CD4-positive, alpha-beta memory T cell (primary cell): ENCODE measurements at regions not wholly inside any gene's neighbourhood (a gene's known extent, or its start where the extent isn't known, plus 50 kb on each side); places are given as distances from the start of the nearest gene placed in this dataset.

Source experiments
- CTCF ChIA-PET: fragments of 350-600 bp; sonication (Branson Sonifier 250); formaldehyde crosslinking; loops from one replicate; lab custom pipeline; 2021; ENCODE audit warnings: inconsistent platforms; ENCODE audit not compliant: partially characterized antibody; lab: Charles Lee
- POLR2A ChIA-PET: fragments of 350-600 bp; sonication (Branson Sonifier 250); formaldehyde crosslinking; loops from one replicate; lab custom pipeline; 2021; ENCODE audit not compliant: partially characterized antibody; lab: Charles Lee
- DNase-seq, 5 donors: peaks; one replicate each; pipeline versions ENCODE4 v3.0.0 to v3.0.0-alpha.2; 2020 to 2022; ENCODE audit warnings: mixed read lengths in 1 of 5
- H3K27ac ChIP-seq: one replicate; pipeline ENCODE4 v1.7.0; 2013; ENCODE audit warnings: low read depth, low read length
- H3K27me3 ChIP-seq: 2 replicates; pipeline ENCODE4 v1.7.0; 2013; ENCODE audit warnings: mild to moderate bottlenecking, low read length, moderate library complexity; ENCODE audit not compliant: insufficient read depth
- H3K36me3 ChIP-seq: 2 replicates; pipeline ENCODE4 v1.7.0; 2013; ENCODE audit warnings: mild to moderate bottlenecking, low read length, moderate library complexity; ENCODE audit not compliant: insufficient read depth
- H3K4me1 ChIP-seq: 2 replicates; pipeline ENCODE4 v1.7.0; 2013; ENCODE audit warnings: mild to moderate bottlenecking, low read length, moderate library complexity; ENCODE audit not compliant: insufficient read depth
- H3K4me3 ChIP-seq, 2 donors: one replicate each; pipeline ENCODE4 v1.7.0; 2013; ENCODE audit warnings: low read length in 2 of 2, mild to moderate bottlenecking in 1 of 2
- H3K9me3 ChIP-seq, 2 donors: one replicate each; pipeline ENCODE4 v1.7.0; 2013; ENCODE audit warnings: low read length in 2 of 2, control low read depth in 1 of 2; ENCODE audit not compliant: control insufficient read depth in 1 of 2
- H3K27ac Mint-ChIP-seq, 7 donors: one replicate each; pipeline ENCODE4 v1.8.0; 2020 to 2021; ENCODE audit warnings: mixed read lengths in 7 of 7, mild to moderate bottlenecking in 6 of 7, inconsistent platforms in 3 of 7, moderate library complexity in 3 of 7
- H3K27me3 Mint-ChIP-seq, 2 donors: one replicate each; pipeline ENCODE4 v1.8.0; 2020 to 2021; ENCODE audit warnings: mixed read lengths in 2 of 2
- H3K36me3 Mint-ChIP-seq, 2 donors: one replicate each; pipeline ENCODE4 v1.8.0; 2020 to 2021; ENCODE audit warnings: mixed read lengths in 2 of 2, inconsistent platforms in 1 of 2, mild to moderate bottlenecking in 1 of 2
- H3K4me1 Mint-ChIP-seq, 4 donors: one replicate each; pipeline ENCODE4 v1.8.0; 2020 to 2021; ENCODE audit warnings: mixed read lengths in 4 of 4, mild to moderate bottlenecking in 1 of 4
- H3K4me3 Mint-ChIP-seq, 8 donors: one replicate each; pipeline ENCODE4 v1.8.0; 2020 to 2021; ENCODE audit warnings: mixed read lengths in 8 of 8, mild to moderate bottlenecking in 7 of 8, moderate library complexity in 6 of 8, inconsistent platforms in 3 of 8
- H3K9me3 Mint-ChIP-seq, 8 donors: one replicate each; pipeline ENCODE4 v1.8.0; 2020 to 2021; ENCODE audit warnings: mixed read lengths in 8 of 8, mild to moderate bottlenecking in 5 of 8, inconsistent platforms in 3 of 8, moderate library complexity in 1 of 8
- intact Hi-C: fragments of 100-400 bp; cut with micrococcal nuclease; formaldehyde crosslinking; loops from one replicate; pipeline ENCODE4 v1.15.1; 2023

DNA sequence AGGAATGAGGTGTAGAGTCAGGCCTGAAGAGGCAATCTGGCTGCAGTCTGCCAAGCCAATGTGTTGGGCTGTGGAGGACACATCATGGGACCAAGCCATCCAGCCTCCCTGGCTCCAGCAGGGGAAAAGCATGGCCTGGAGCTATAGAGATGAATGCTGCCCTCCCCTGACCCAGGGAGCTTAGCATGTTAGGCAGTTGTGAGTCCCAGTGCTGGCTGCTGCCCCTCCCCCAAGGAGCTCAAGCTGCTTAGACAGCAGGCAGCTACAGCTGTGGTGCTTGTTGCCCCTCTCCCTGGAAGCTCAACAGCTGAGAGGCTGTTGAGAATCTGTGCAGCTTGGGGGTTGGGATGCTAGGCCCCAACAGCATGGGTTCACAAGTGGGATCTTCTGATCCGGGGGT lies 85.6 kb upstream of the DNAJC19 start:
- H3K27me3 ChIP-seq, result no peaks in the 10 kb centered on the region
- ChIA-PET POLR2A (no interaction called here), CTCF (no interaction called here)
- no peaks in the 10 kb centered on the region for H3K36me3 ChIP-seq
- no peaks in the 10 kb centered on the region for H3K36me3 Mint-ChIP-seq
- no peak overlapping the region for H3K4me3 Mint-ChIP-seq
- H3K9me3 Mint-ChIP-seq, result peaks cover 4 to 30% (median 14%) of the 10 kb centered on the region in 8 donors
- H3K4me3 ChIP-seq, result no peak overlapping the region
- no peak overlapping the region for H3K27ac Mint-ChIP-seq
- H3K4me1 ChIP-seq, result no peaks in the 10 kb centered on the region
- intact Hi-C loops, result no loop called here
- peaks cover 3 to 8% of the 10 kb centered on the region in 2 donors for H3K27me3 Mint-ChIP-seq
- DNase-seq, result no peak
- no peak overlapping the region for H3K27ac ChIP-seq
- H3K9me3 ChIP-seq, result no peaks in the 10 kb centered on the region
- no peaks in the 10 kb centered on the region for H3K4me1 Mint-ChIP-seq

DNA sequence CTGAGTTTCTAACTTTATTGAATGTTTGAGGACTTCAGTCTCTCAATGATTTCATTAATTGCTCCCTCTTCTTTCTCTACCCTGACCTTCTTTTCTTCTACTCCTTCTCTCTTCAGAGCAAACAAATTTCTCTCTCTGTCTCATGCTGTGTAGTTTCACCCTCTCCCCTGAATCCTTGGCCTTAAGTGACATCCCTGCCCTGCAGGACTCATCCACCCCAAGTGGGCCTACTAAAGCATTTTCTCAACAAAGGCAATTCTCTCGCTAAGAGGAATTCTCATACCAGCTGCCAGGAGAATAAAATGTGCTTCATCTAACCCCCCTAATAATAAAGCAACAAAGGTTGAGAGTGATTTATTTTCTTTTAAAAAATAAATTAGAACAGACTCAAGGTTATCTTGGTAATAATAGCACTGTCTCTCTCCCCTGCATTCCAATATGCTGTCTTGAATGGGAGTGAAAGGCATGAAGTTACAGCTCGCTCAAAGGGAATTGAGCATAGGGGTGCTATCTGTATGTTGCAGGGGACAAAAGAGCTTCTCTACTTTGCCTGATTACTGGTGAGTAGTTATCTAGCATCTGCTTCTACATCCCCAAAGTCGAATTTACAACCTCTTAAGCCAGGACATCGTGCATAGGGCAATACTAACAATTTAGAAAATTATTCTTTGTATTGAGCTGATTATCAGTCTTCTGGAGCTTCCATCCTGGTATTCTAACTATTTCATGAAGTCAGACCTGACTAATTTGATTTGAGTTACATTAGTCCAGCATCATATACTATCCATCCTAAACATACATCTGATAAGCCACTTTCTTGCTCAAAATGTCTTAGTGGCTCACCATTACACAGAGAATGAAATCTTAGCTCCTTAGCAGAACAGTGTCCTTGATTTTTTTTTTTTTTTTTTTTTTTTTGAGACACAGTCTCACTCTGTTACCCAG lies 76.9 kb upstream of the DNAJC19 start:
- Histone ChIP-seq H3K4me3 (no peak overlapping the region), H3K4me1 (no peaks in the 10 kb centered on the region), H3K27me3 (no peaks in the 10 kb centered on the region), H3K36me3 (no peaks in the 10 kb centered on the region), H3K27ac (no peak overlapping the region), H3K9me3 (no peaks in the 10 kb centered on the region)
- intact Hi-C loops, result no loop called here
- no peaks in the 10 kb centered on the region for H3K36me3 Mint-ChIP-seq
- no peaks in the 10 kb centered on the region for H3K4me1 Mint-ChIP-seq
- no peaks in the 10 kb centered on the region for H3K27me3 Mint-ChIP-seq
- no peak overlapping the region for H3K27ac Mint-ChIP-seq
- no peak overlapping the region for H3K4me3 Mint-ChIP-seq
- CTCF ChIA-PET, result interaction anchor here (0.7 kb wide), 1 partner anchor 17 kb away, joined by 3 read pairs; no protein-coding TSS in a partner anchor
- no peak for DNase-seq
- POLR2A ChIA-PET, result interaction anchor here (0.6 kb wide), 1 partner anchor 10 kb away, joined by 3 read pairs; no protein-coding TSS in a partner anchor
- peaks cover 0 to 5% (median 2%) of the 10 kb centered on the region in 8 donors for H3K9me3 Mint-ChIP-seq

DNA sequence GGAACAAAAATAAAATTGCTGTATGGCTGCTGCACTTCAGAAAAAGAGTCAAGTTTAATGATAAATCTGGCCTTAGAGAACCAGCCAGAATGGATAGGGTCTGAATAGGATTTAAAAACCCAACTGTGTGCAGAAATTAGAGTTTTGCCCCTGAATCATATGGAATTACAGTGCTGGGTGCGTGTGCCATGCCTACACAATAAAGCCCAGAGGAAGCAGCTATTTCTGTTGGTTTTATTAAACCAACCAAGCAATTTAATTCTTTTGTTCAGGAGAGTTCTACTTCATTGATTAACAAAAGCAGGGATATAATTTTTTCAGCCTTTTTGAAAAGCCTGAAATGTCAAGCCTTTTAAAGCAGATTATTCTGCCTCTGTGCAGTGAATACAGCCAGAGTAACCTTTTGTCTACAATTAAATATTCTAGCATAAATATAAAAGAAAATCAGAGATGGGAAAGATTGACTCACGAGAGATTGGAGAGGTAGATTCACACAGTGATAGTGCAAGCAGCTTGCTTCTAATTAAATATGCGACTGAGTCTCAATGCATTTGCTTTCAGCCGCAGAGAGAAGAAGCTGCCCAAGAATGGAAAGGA lies 66.7 kb upstream of the DNAJC19 start:
- H3K4me3 Mint-ChIP-seq, result no peak overlapping the region
- Histone ChIP-seq H3K4me3 (no peak overlapping the region), H3K27me3 (no peaks in the 10 kb centered on the region), H3K36me3 (no peaks in the 10 kb centered on the region), H3K27ac (no peak overlapping the region), H3K9me3 (no peaks in the 10 kb centered on the region), H3K4me1 (no peaks in the 10 kb centered on the region)
- ChIA-PET CTCF (no interaction called here), POLR2A (interaction anchor here (0.5 kb wide), 1 partner anchor 10 kb away, joined by 3 read pairs; no protein-coding TSS in a partner anchor)
- no peaks in the 10 kb centered on the region for H3K36me3 Mint-ChIP-seq
- intact Hi-C loops, result no loop called here
- H3K4me1 Mint-ChIP-seq, result no peaks in the 10 kb centered on the region
- DNase-seq, result no peak
- H3K27me3 Mint-ChIP-seq, result no peaks in the 10 kb centered on the region
- peaks cover 0 to 4% (median 0%) of the 10 kb centered on the region in 8 donors for H3K9me3 Mint-ChIP-seq
- H3K27ac Mint-ChIP-seq, result no peak overlapping the region

DNA sequence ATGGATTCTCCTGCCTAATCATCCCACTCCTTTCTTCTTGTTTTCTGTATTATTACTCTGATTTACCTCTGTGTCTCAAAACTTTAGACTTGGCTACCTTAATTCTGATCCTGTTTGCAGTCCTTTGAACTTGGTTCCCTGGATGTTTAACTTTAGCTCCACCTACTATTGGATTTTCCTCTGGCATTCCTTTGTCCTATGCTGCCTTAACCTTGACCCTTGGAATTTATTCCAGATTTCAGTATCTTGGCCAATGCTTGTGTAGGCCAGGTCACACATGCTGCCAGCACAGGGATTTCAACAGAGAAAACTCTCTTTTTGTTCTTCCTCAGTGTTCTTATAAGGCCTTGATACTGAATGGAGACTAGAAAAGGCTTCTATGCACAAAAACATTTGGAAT lies 65.0 kb upstream of the DNAJC19 start:
- Histone ChIP-seq H3K4me1 (no peaks in the 10 kb centered on the region), H3K27me3 (no peaks in the 10 kb centered on the region), H3K9me3 (no peaks in the 10 kb centered on the region), H3K36me3 (no peaks in the 10 kb centered on the region), H3K27ac (no peak overlapping the region), H3K4me3 (no peak overlapping the region)
- Mint-ChIP-seq H3K9me3 (no peaks in the 10 kb centered on the region), H3K27me3 (no peaks in the 10 kb centered on the region), H3K4me3 (no peak overlapping the region), H3K4me1 (no peaks in the 10 kb centered on the region), H3K36me3 (no peaks in the 10 kb centered on the region), H3K27ac (no peak overlapping the region)
- intact Hi-C loops, result no loop called here
- DNase-seq, result no peak
- ChIA-PET POLR2A (no interaction called here), CTCF (no interaction called here)

DNA sequence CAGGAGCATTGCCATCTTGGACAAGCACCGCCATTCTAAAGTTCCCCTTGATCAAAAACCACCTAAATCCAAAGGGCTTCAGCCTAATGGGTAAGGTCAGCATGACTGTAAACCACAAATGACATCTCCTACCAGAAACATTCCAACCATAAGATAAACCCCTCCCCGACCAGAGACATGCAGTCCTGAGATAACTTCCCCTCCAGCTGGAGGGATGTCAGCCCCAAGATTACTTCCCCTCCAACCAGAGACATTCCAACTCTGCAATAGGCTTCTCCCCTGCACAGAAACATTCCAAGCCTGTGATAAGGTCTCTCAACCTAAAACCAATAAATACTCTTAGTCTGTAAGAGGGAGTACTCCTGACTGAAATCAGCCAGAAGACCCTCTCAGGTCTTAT lies 62.7 kb upstream of the DNAJC19 start:
- Histone ChIP-seq H3K27me3 (no peaks in the 10 kb centered on the region), H3K9me3 (no peaks in the 10 kb centered on the region), H3K4me3 (no peak overlapping the region), H3K36me3 (no peaks in the 10 kb centered on the region), H3K4me1 (no peaks in the 10 kb centered on the region), H3K27ac (no peak overlapping the region)
- H3K4me3 Mint-ChIP-seq, result no peak overlapping the region
- intact Hi-C loops, result no loop called here
- ChIA-PET POLR2A (no interaction called here), CTCF (no interaction called here)
- no peak overlapping the region for H3K27ac Mint-ChIP-seq
- H3K27me3 Mint-ChIP-seq, result peaks cover 0 to 3% of the 10 kb centered on the region in 2 donors
- no peak for DNase-seq
- no peaks in the 10 kb centered on the region for H3K36me3 Mint-ChIP-seq
- no peaks in the 10 kb centered on the region for H3K4me1 Mint-ChIP-seq
- peaks cover 0 to 2% (median 1%) of the 10 kb centered on the region in 8 donors for H3K9me3 Mint-ChIP-seq

DNA sequence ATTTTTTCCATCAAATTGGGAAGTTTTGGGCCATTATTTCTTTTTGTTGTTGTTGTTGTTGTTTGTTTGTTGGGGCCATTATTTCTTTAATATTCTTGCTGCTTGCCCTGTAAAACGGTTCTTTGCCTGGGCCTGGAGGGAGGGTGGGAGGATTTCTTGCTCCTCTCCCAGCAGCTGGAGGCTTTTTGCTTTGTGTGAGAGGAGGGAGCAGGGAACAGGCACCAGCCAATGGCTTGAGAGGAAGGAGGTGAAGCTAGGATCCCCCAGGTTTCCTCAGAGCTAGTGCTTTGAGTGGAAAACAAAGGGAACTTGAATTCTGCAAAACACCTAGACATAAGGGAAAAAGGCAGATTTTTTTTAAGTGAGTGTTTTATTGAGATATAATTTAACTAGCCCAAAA lies 61.2 kb upstream of the DNAJC19 start:
- Mint-ChIP-seq H3K9me3 (peaks cover 0 to 11% (median 8%) of the 10 kb centered on the region in 8 donors), H3K36me3 (no peaks in the 10 kb centered on the region), H3K27me3 (peaks cover 0 to 4% of the 10 kb centered on the region in 2 donors), H3K4me3 (no peak overlapping the region), H3K4me1 (no peaks in the 10 kb centered on the region), H3K27ac (no peak overlapping the region)
- no peak overlapping the region for H3K4me3 ChIP-seq
- H3K4me1 ChIP-seq, result no peaks in the 10 kb centered on the region
- no peak for DNase-seq
- no peaks in the 10 kb centered on the region for H3K27me3 ChIP-seq
- H3K9me3 ChIP-seq, result no peaks in the 10 kb centered on the region
- POLR2A ChIA-PET, result no interaction called here
- H3K27ac ChIP-seq, result no peak overlapping the region
- CTCF ChIA-PET, result no interaction called here
- intact Hi-C loops, result no loop called here
- H3K36me3 ChIP-seq, result no peaks in the 10 kb centered on the region

DNA sequence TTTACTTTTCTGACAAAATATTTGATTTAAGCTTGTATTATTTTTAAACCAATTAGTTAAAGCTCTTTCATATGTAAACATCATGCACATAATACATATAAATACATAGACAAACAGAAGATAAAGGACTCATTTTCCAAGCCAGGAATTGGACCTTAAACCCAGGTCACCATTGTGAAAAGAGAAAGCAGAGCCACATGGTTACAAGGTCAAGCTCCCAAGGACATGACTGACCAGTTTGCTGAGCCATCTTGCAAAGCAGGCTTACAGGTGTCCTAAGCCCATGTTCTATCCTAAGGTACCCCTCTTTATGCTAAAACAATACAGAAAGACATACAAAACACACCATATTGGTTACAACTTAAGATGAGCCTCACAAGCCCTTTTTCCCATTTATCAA lies 50.5 kb upstream of the DNAJC19 start:
- no peaks in the 10 kb centered on the region for H3K27me3 ChIP-seq
- no peak overlapping the region for H3K4me3 ChIP-seq
- Mint-ChIP-seq H3K36me3 (peaks cover 0 to 6% of the 10 kb centered on the region in 2 donors), H3K4me1 (no peaks in the 10 kb centered on the region), H3K4me3 (no peak overlapping the region), H3K9me3 (peaks cover 6 to 38% (median 13%) of the 10 kb centered on the region in 8 donors), H3K27me3 (peaks cover 0 to 2% of the 10 kb centered on the region in 2 donors), H3K27ac (no peak overlapping the region)
- CTCF ChIA-PET, result no interaction called here
- no peaks in the 10 kb centered on the region for H3K9me3 ChIP-seq
- no peaks in the 10 kb centered on the region for H3K4me1 ChIP-seq
- H3K27ac ChIP-seq, result no peak overlapping the region
- H3K36me3 ChIP-seq, result no peaks in the 10 kb centered on the region
- POLR2A ChIA-PET, result no interaction called here
- intact Hi-C loops, result no loop called here
- no peak for DNase-seq
